ENCODE measurements at regions not wholly inside any gene's neighbourhood (a gene's known extent, or its start where the extent isn't known, plus 50 kb on each side); places are given as distances from the start of the nearest gene placed in this dataset.

- TF ChIP-seq POLR2AphosphoS5 (IDR thresholded peaks at IDR 0.05; ENCODE audit: low read depth), result no peak
- no peak for TF ChIP-seq CTCF (conservative IDR thresholded peaks at IDR 0.05; ENCODE audit: low read depth in 2 of 2)
- no peak for TF ChIP-seq EZH2 (IDR thresholded peaks at IDR 0.05; ENCODE audit: low read depth, unreplicated experiment)
- no peak for TF ChIP-seq EZH2phosphoT487 (IDR thresholded peaks at IDR 0.05; ENCODE audit: unreplicated experiment)
- no peak for TF ChIP-seq REST (IDR thresholded peaks at IDR 0.05; ENCODE audit: unreplicated experiment)
- TF ChIP-seq CREB1 (CRISPR knock-in tag; IDR thresholded peaks at IDR 0.05; ENCODE audit: low read depth), result no peak
- no peak for TF ChIP-seq ETS1 (IDR thresholded peaks at IDR 0.05)
- TF ChIP-seq JUNB (IDR thresholded peaks at IDR 0.05; ENCODE audit: unreplicated experiment), result no peak
- TF ChIP-seq ZNF462 (CRISPR knock-in tag; IDR thresholded peaks at IDR 0.05), result no peak
- no peak for TF ChIP-seq STAT1 (IDR thresholded peaks at IDR 0.05; ENCODE audit: unreplicated experiment)
- TF ChIP-seq NANOG (IDR thresholded peaks at IDR 0.05; ENCODE audit: borderline replicate concordance), result no peak
Measured at GRCh38 chr13:74300162-74300561, 166.0 kb upstream of the KLF12 start.
